ENCODE measurements at regions not wholly inside any gene's neighbourhood (a gene's known extent, or its start where the extent isn't known, plus 50 kb on each side); places are given as distances from the start of the nearest gene placed in this dataset.

- no peak overlapping the region for H3K4me3 ChIP-seq
- DNase-seq = no peak
- no peaks in the 10 kb centered on the region for H3K27me3 ChIP-seq
- peaks cover 0 to 6% (median 0%) of the 10 kb centered on the region in 3 donors for H3K9me3 ChIP-seq
- no peak overlapping the region for H3K27ac ChIP-seq
- no peaks in the 10 kb centered on the region for H3K4me1 ChIP-seq
- no peaks in the 10 kb centered on the region for H3K36me3 ChIP-seq
- intact Hi-C loops (cut with DNase I) = no loop called here
- TF ChIP-seq CTCF (IDR thresholded peaks at IDR 0.05) (no peak), POLR2A (IDR thresholded peaks at IDR 0.05) (no peak)
These were observed 420.5 kb upstream of the CNTNAP2 start for GRCh38 chr7:145696071-145696470.

DNA sequence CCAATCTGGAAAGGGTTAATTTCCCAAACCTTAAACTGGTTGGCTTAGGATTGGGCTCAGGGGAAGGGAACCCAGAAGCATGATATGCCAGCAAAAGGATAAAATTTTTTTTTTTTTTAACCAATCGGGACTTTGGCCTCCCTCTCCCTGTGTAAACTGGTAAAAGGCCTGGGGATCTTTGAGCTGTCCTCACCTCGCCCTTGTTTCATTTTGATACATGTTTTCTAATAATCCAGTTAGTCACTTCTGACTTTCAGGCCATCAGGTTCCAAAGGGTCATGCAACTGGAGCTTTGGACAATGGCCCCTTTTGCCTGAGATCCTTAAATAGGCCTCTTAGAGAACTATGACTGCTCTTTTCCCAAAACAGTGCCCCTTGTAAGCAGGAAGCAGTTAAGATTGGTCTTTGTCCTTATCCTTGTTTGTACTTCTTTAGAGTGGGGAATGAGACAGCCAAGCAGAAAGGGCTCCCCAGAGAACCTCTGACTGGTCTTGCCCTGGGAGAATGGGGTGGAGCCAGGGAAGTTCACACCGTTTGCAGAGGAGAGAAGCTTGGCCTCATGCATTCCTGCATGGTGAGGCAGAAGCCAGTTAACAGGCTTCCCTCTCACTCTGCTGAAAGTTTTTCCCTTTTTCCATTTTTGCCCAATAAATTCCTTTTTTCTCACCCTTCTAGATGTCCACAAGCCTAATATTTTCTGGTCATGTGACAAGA is 424.2 kb upstream of the CNTNAP2 start:
- no peak for DNase-seq
- Histone ChIP-seq H3K27ac (no peak overlapping the region), H3K4me3 (no peak overlapping the region), H3K4me1 (no peaks in the 10 kb centered on the region), H3K9me3 (peaks cover 0 to 5% (median 0%) of the 10 kb centered on the region in 3 donors), H3K36me3 (no peaks in the 10 kb centered on the region), H3K27me3 (no peaks in the 10 kb centered on the region)
- 36 to 55% methylated on average over 3 of the region's 3 CpGs for WGBS, 2 donors
- intact Hi-C loops (cut with DNase I) = no loop called here
- no peak for TF ChIP-seq POLR2A (IDR thresholded peaks at IDR 0.05)
- TF ChIP-seq CTCF (IDR thresholded peaks at IDR 0.05) = no peak

DNA sequence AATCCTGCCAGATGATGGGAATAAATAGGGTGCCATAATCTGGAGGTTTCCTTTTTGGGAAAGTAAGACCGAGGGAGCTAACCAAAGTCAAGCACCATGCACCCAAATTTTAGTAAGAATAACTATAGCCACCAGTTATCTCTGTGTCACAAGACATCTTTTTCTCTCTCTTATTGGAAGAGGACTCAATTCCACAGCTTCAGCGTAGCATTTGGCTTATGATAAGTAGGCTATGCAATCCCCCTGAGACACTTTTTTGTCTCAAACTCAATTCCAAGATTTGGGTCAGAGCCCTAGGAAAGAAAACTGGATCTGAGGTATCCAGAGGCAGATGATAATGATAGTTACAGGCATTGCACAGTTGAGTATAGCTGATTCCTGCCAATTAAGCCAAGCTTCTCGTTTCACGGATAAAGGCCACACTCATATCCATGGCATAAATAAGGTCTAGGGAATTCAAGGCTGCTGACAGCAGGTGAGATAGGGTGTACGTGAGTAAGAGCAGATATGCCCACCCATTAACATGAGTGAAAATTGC is 425.2 kb upstream of the CNTNAP2 start:
- H3K27me3 ChIP-seq = no peaks in the 10 kb centered on the region
- intact Hi-C loops (cut with DNase I) = no loop called here

GRCh38 chr7:145681646-145682045 is 435.0 kb upstream of the CNTNAP2 start:
- WGBS, 2 donors = 67 to 86% methylated on average over 3 of the region's 3 CpGs

More for the DNA sequence above, 425.2 kb upstream of the CNTNAP2 start:
- Histone ChIP-seq H3K4me3 (no peak overlapping the region), H3K27ac (no peak overlapping the region), H3K4me1 (no peaks in the 10 kb centered on the region), H3K36me3 (no peaks in the 10 kb centered on the region), H3K9me3 (no peaks in the 10 kb centered on the region)
- TF ChIP-seq POLR2A (IDR thresholded peaks at IDR 0.05) (no peak), CTCF (IDR thresholded peaks at IDR 0.05) (no peak)
- DNase-seq = no peak
- 57 to 79% methylated on average over 5 of the region's 5 CpGs for WGBS, 2 donors

More at GRCh38 chr7:145681646-145682045, 435.0 kb upstream of the CNTNAP2 start:
- Histone ChIP-seq H3K4me3 (no peak overlapping the region), H3K36me3 (no peaks in the 10 kb centered on the region), H3K27me3 (no peaks in the 10 kb centered on the region), H3K27ac (no peak overlapping the region), H3K4me1 (no peaks in the 10 kb centered on the region), H3K9me3 (peaks cover 0 to 5% (median 0%) of the 10 kb centered on the region in 3 donors)
- no peak for DNase-seq
- intact Hi-C loops (cut with DNase I) = no loop called here
- TF ChIP-seq CTCF (IDR thresholded peaks at IDR 0.05) = no peak
- TF ChIP-seq POLR2A (IDR thresholded peaks at IDR 0.05) = no peak

Data from esophagus squamous epithelium (tissue), 5 donors.